ENCODE measurements at regions not wholly inside any gene's neighbourhood (a gene's known extent, or its start where the extent isn't known, plus 50 kb on each side); places are given as distances from the start of the nearest gene placed in this dataset.

- DNase-seq: peak in 1 of 3 donors; percentile 13
- H3K27me3 ChIP-seq (ENCODE audit: control insufficient read depth in 3 of 3, insufficient read depth in 3 of 3, low read length in 2 of 3): no peaks in the 10 kb centered on the region
- no peak for ATAC-seq (ENCODE audit: insufficient read depth, low FRiP score)
- 67 to 73% methylated on average over 4 of the region's 4 CpGs for WGBS, 2 donors
- H3K9ac ChIP-seq (ENCODE audit: insufficient read depth in 1 of 2, low read length in 2 of 2): no peak overlapping the region
- no peak overlapping the region for H3K4me3 ChIP-seq
- H3K36me3 ChIP-seq (ENCODE audit: control insufficient read depth in 4 of 4, insufficient read depth in 4 of 4, low read length in 4 of 4): no peaks in the 10 kb centered on the region
- H3K9me3 ChIP-seq (ENCODE audit: control insufficient read depth in 4 of 4, insufficient read depth in 3 of 4, low read length in 3 of 4): no peaks in the 10 kb centered on the region
- H3K27ac ChIP-seq (ENCODE audit: low read depth in 1 of 2, low read length in 1 of 2): no peak overlapping the region
- no peak for TF ChIP-seq CTCF (IDR thresholded peaks at IDR 0.05; ENCODE audit: control extremely low read depth, extremely low read depth)
- H3K4me1 ChIP-seq (ENCODE audit: control insufficient read depth in 5 of 5, insufficient read depth in 5 of 5, low read length in 5 of 5): peaks cover 0 to 6% (median 0%) of the 10 kb centered on the region in 5 donors
Measured at GRCh38 chr10:36504758-36505157, 620.6 kb upstream of the ANKRD30A start.

GRCh38 chr10:36500266-36500665, 625.1 kb upstream of the ANKRD30A start:
- Histone ChIP-seq H3K27ac (ENCODE audit: low read depth in 1 of 2, low read length in 1 of 2) (no peak overlapping the region), H3K4me1 (ENCODE audit: control insufficient read depth in 5 of 5, insufficient read depth in 5 of 5, low read length in 5 of 5) (peaks cover 0 to 3% (median 0%) of the 10 kb centered on the region in 5 donors), H3K9me3 (ENCODE audit: control insufficient read depth in 4 of 4, insufficient read depth in 3 of 4, low read length in 3 of 4) (no peaks in the 10 kb centered on the region), H3K27me3 (ENCODE audit: control insufficient read depth in 3 of 3, insufficient read depth in 3 of 3, low read length in 2 of 3) (no peaks in the 10 kb centered on the region), H3K9ac (ENCODE audit: insufficient read depth in 1 of 2, low read length in 2 of 2) (no peak overlapping the region), H3K36me3 (ENCODE audit: control insufficient read depth in 4 of 4, insufficient read depth in 4 of 4, low read length in 4 of 4) (no peaks in the 10 kb centered on the region), H3K4me3 (no peak overlapping the region)
- DNase-seq (no peak), ATAC-seq (ENCODE audit: insufficient read depth, low FRiP score) (no peak)
- 79 to 86% methylated on average over 1 of the region's 1 CpG for WGBS, 2 donors
- TF ChIP-seq CTCF (IDR thresholded peaks at IDR 0.05; ENCODE audit: control extremely low read depth, extremely low read depth): no peak

GRCh38 chr10:36499693-36500092, 625.7 kb upstream of the ANKRD30A start:
- TF ChIP-seq CTCF (IDR thresholded peaks at IDR 0.05; ENCODE audit: control extremely low read depth, extremely low read depth): no peak
- 83 to 94% methylated on average over 1 of the region's 1 CpG for WGBS, 2 donors
- H3K27ac ChIP-seq (ENCODE audit: low read depth in 1 of 2, low read length in 1 of 2): no peak overlapping the region
- H3K4me3 ChIP-seq: no peak overlapping the region
- ATAC-seq (ENCODE audit: insufficient read depth, low FRiP score) (no peak), DNase-seq (no peak)
- peaks cover 0 to 3% (median 0%) of the 10 kb centered on the region in 5 donors for H3K4me1 ChIP-seq (ENCODE audit: control insufficient read depth in 5 of 5, insufficient read depth in 5 of 5, low read length in 5 of 5)
- H3K27me3 ChIP-seq (ENCODE audit: control insufficient read depth in 3 of 3, insufficient read depth in 3 of 3, low read length in 2 of 3): no peaks in the 10 kb centered on the region
- no peak overlapping the region for H3K9ac ChIP-seq (ENCODE audit: insufficient read depth in 1 of 2, low read length in 2 of 2)
- no peaks in the 10 kb centered on the region for H3K9me3 ChIP-seq (ENCODE audit: control insufficient read depth in 4 of 4, insufficient read depth in 3 of 4, low read length in 3 of 4)
- no peaks in the 10 kb centered on the region for H3K36me3 ChIP-seq (ENCODE audit: control insufficient read depth in 4 of 4, insufficient read depth in 4 of 4, low read length in 4 of 4)

- Histone ChIP-seq H3K9me3 (ENCODE audit: control insufficient read depth in 4 of 4, insufficient read depth in 3 of 4, low read length in 3 of 4) (no peaks in the 10 kb centered on the region), H3K4me1 (ENCODE audit: control insufficient read depth in 5 of 5, insufficient read depth in 5 of 5, low read length in 5 of 5) (peaks cover 0 to 3% (median 0%) of the 10 kb centered on the region in 5 donors), H3K36me3 (ENCODE audit: control insufficient read depth in 4 of 4, insufficient read depth in 4 of 4, low read length in 4 of 4) (no peaks in the 10 kb centered on the region), H3K27me3 (ENCODE audit: control insufficient read depth in 3 of 3, insufficient read depth in 3 of 3, low read length in 2 of 3) (no peaks in the 10 kb centered on the region), H3K4me3 (no peak overlapping the region), H3K9ac (ENCODE audit: insufficient read depth in 1 of 2, low read length in 2 of 2) (no peak overlapping the region), H3K27ac (ENCODE audit: low read depth in 1 of 2, low read length in 1 of 2) (no peak overlapping the region)
- TF ChIP-seq CTCF (IDR thresholded peaks at IDR 0.05; ENCODE audit: control extremely low read depth, extremely low read depth): no peak
- ATAC-seq (ENCODE audit: insufficient read depth, low FRiP score) (no peak), DNase-seq (no peak)
- WGBS, 2 donors: 73 to 79% methylated on average over 1 of the region's 1 CpG
Measured at GRCh38 chr10:36496758-36497157, 628.6 kb upstream of the ANKRD30A start.
